WTC11 (cell line): ENCODE measurements at regions not wholly inside any gene's neighbourhood (a gene's known extent, or its start where the extent isn't known, plus 50 kb on each side); places are given as distances from the start of the nearest gene placed in this dataset.

Experiments used
- ATAC-seq: fragments of 200-7000 bp; cut with Tn5 transposase; 2 replicates; pipeline ENCODE4 v1.10.0; 2021; ENCODE audit warnings: mild to moderate bottlenecking, moderate library complexity
- CTCF ChIA-PET: fragments of 300-600 bp; sonication (Branson Sonifier 250); formaldehyde crosslinking; loops from one replicate; lab custom pipeline; 2021; ENCODE audit warnings: antibody characterized with exemption; lab: Charles Lee
- POLR2A ChIA-PET: fragments of 350-600 bp; sonication (Branson Sonifier 250); formaldehyde crosslinking; loops from one replicate; lab custom pipeline; 2021; ENCODE audit warnings: antibody characterized with exemption; lab: Charles Lee
- DNase-seq: peaks from one replicate; pipeline ENCODE4 v3.0.0; 2021; ENCODE audit warnings: low spot score
- H3K27ac Mint-ChIP-seq: 2 replicates; pipeline ENCODE4 v1.8.0; 2021; ENCODE audit warnings: mixed read lengths
- H3K27me3 Mint-ChIP-seq: 2 replicates; pipeline ENCODE4 v1.8.0; 2021; ENCODE audit warnings: low read depth, mild to moderate bottlenecking, moderate library complexity, mixed read lengths
- H3K36me3 Mint-ChIP-seq: 2 replicates; pipeline ENCODE4 v1.8.0; 2021; ENCODE audit warnings: mixed read lengths
- H3K4me1 Mint-ChIP-seq: 2 replicates; pipeline ENCODE4 v1.8.0; 2022; ENCODE audit warnings: mixed read lengths
- H3K4me3 Mint-ChIP-seq: 2 replicates; pipeline ENCODE4 v1.8.0; 2021; ENCODE audit warnings: mild to moderate bottlenecking, moderate library complexity, mixed read lengths
- H3K9me3 Mint-ChIP-seq: 2 replicates; pipeline ENCODE4 v1.8.0; 2021; ENCODE audit warnings: mixed read lengths
- AR ChIP-seq: fragments of 250-450 bp; sonication (Bioruptor Pico); IDR thresholded peaks from 2 replicates; pipeline ENCODE4 v1.9.0; 2021; ENCODE audit warnings: mild to moderate bottlenecking
- ATF3 ChIP-seq: sonication (generic); formaldehyde crosslinking; conservative IDR thresholded peaks from 2 replicates; pipeline ENCODE4 v1.8.1; 2022; ENCODE audit warnings: mild to moderate bottlenecking, missing genetic modification reagents
- CREM ChIP-seq: sonication (generic); formaldehyde crosslinking; IDR thresholded peaks from 2 replicates; pipeline ENCODE4 v1.8.1; 2022; ENCODE audit warnings: mild to moderate bottlenecking, missing genetic modification reagents, moderate library complexity
- CTCF ChIP-seq: fragments of 200-600 bp; IDR thresholded peaks from 2 replicates; pipeline ENCODE4 v1.8.0; 2022; ENCODE audit warnings: antibody characterized with exemption
- ELF4 ChIP-seq: sonication (generic); formaldehyde crosslinking; IDR thresholded peaks from 2 replicates; pipeline ENCODE4 v1.8.1; 2022; ENCODE audit warnings: low read depth, mild to moderate bottlenecking, moderate library complexity, missing genetic modification reagents
- ESRRA ChIP-seq: sonication (generic); formaldehyde crosslinking; IDR thresholded peaks from 2 replicates; pipeline ENCODE4 v1.8.1; 2022; ENCODE audit warnings: mild to moderate bottlenecking, missing genetic modification reagents, borderline replicate concordance
- FOXJ3 ChIP-seq: sonication (generic); formaldehyde crosslinking; IDR thresholded peaks from 2 replicates; pipeline ENCODE4 v1.9.0; 2021; ENCODE audit warnings: missing genetic modification reagents, mild to moderate bottlenecking, borderline replicate concordance
- FOXP4 ChIP-seq: sonication (generic); formaldehyde crosslinking; IDR thresholded peaks from 2 replicates; pipeline ENCODE4 v1.8.0; 2022; ENCODE audit warnings: mild to moderate bottlenecking, missing genetic modification reagents
- GRHL2 ChIP-seq: fragments of 250-450 bp; sonication (Bioruptor Pico); IDR thresholded peaks from 2 replicates; pipeline ENCODE4 v1.8.0; 2022; ENCODE audit warnings: mild to moderate bottlenecking, moderate library complexity; ENCODE audit not compliant: insufficient replicate concordance, severe bottlenecking
- MYBL2 ChIP-seq: sonication (generic); formaldehyde crosslinking; IDR thresholded peaks from 2 replicates; pipeline ENCODE4 v1.8.1; 2023; ENCODE audit warnings: mild to moderate bottlenecking, moderate library complexity, missing genetic modification reagents
- NR3C1 ChIP-seq: sonication (generic); formaldehyde crosslinking; conservative IDR thresholded peaks from 2 replicates; pipeline ENCODE4 v1.8.1; 2023; ENCODE audit warnings: low read depth, mild to moderate bottlenecking, missing genetic modification reagents
- TP53 ChIP-seq: sonication (generic); formaldehyde crosslinking; IDR thresholded peaks from 2 replicates; pipeline ENCODE4 v1.8.1; 2023; ENCODE audit warnings: mild to moderate bottlenecking, missing genetic modification reagents
- USF2 ChIP-seq: sonication (generic); formaldehyde crosslinking; IDR thresholded peaks from 2 replicates; pipeline ENCODE4 v1.8.1; 2023; ENCODE audit warnings: mild to moderate bottlenecking, missing genetic modification reagents, moderate library complexity
- ZNF425 ChIP-seq: fragments of 250-450 bp; sonication (Bioruptor Pico); conservative IDR thresholded peaks from 2 replicates; pipeline ENCODE4 v1.9.0; 2021; ENCODE audit warnings: mild to moderate bottlenecking
- ZNF512 ChIP-seq: sonication (generic); formaldehyde crosslinking; IDR thresholded peaks from 2 replicates; pipeline ENCODE4 v1.8.1; 2022; ENCODE audit warnings: missing genetic modification reagents, borderline replicate concordance
- ZNF532 ChIP-seq: fragments of 250-450 bp; sonication (Bioruptor Pico); IDR thresholded peaks from 2 replicates; pipeline ENCODE4 v1.9.0; 2021; ENCODE audit warnings: mild to moderate bottlenecking, borderline replicate concordance
- ZSCAN18 ChIP-seq: fragments of 250-450 bp; sonication (Bioruptor Pico); IDR thresholded peaks from 2 replicates; pipeline ENCODE4 v2.1.2; 2022; ENCODE audit warnings: mild to moderate bottlenecking, moderate library complexity

GRCh38 chr2:180872255-180872654 is 108.2 kb upstream of the UBE2E3 start:
- ChIA-PET POLR2A (no interaction called here), CTCF (no interaction called here)
- H3K36me3 Mint-ChIP-seq, result no peaks in the 10 kb centered on the region
- H3K4me1 Mint-ChIP-seq, result no peaks in the 10 kb centered on the region
- DNase-seq (no peak), ATAC-seq (no peak)
- H3K9me3 Mint-ChIP-seq, result peaks cover 12% of the 10 kb centered on the region
- no peak overlapping the region for H3K4me3 Mint-ChIP-seq
- no peaks in the 10 kb centered on the region for H3K27me3 Mint-ChIP-seq
- no peak overlapping the region for H3K27ac Mint-ChIP-seq
- TF ChIP-seq ZSCAN18 (CRISPR knock-in tag) (no peak), FOXJ3 (CRISPR knock-in tag) (no peak), FOXP4 (CRISPR knock-in tag) (no peak), CREM (CRISPR knock-in tag) (no peak), AR (CRISPR knock-in tag) (no peak), CTCF (no peak), GRHL2 (CRISPR knock-in tag) (no peak), TP53 (CRISPR knock-in tag) (no peak), USF2 (CRISPR knock-in tag) (no peak), ZNF425 (CRISPR knock-in tag) (no peak), ZNF532 (CRISPR knock-in tag) (no peak), NR3C1 (CRISPR knock-in tag) (no peak), ATF3 (no peak), MYBL2 (CRISPR knock-in tag) (no peak), ZNF512 (no peak), ELF4 (CRISPR knock-in tag) (no peak), ESRRA (CRISPR knock-in tag) (no peak)
